GM23248 (cell line): ENCODE measurements at regions not wholly inside any gene's neighbourhood (a gene's known extent, or its start where the extent isn't known, plus 50 kb on each side); places are given as distances from the start of the nearest gene placed in this dataset.

Experiments
- EZH2 ChIP-seq: fragments of 200-600 bp; sonication (generic); IDR thresholded peaks from 2 replicates; pipeline ENCODE4 v1.6.1; 2018; ENCODE audit warnings: antibody characterized with exemption, mild to moderate bottlenecking; ENCODE audit not compliant: insufficient read depth, poor library complexity, severe bottlenecking
- EZH2phosphoT487 ChIP-seq: fragments of 200-600 bp; sonication (generic); IDR thresholded peaks from 2 replicates; pipeline ENCODE4 v1.6.1; 2018; ENCODE audit warnings: antibody characterized with exemption, moderate library complexity, mild to moderate bottlenecking, low read depth; ENCODE audit not compliant: insufficient read depth

DNA sequence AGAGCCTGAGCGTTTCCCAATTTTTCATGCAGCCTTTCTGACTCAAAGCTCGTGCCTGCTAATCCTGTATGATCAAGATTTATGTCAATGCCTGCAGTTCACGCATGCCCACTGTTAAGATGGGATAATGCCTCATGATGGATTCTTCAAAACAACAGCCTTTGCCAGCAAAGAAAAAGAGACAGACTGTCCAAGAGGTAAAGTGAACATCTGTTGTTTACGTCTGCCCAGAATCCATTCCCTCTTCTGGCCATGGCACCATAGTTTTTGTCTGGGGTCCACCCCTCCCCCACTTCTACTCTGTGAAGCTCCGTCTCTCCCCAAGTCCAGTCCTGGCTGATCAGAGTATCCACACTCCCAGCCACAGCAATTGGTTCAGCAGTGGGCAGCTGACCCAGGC is 91.9 kb upstream of the EYA2 start:
- TF ChIP-seq EZH2phosphoT487 (no peak), EZH2 (no peak)
